HG03066 (cell line): ENCODE measurements at regions not wholly inside any gene's neighbourhood (a gene's known extent, or its start where the extent isn't known, plus 50 kb on each side); places are given as distances from the start of the nearest gene placed in this dataset.

Experiments
- ATAC-seq: cut with Tn5 transposase; IDR thresholded peaks from one replicate; pipeline ENCODE4 v1.9.1; 2021; ENCODE audit warnings: low read depth; ENCODE audit not compliant: unreplicated experiment

DNA sequence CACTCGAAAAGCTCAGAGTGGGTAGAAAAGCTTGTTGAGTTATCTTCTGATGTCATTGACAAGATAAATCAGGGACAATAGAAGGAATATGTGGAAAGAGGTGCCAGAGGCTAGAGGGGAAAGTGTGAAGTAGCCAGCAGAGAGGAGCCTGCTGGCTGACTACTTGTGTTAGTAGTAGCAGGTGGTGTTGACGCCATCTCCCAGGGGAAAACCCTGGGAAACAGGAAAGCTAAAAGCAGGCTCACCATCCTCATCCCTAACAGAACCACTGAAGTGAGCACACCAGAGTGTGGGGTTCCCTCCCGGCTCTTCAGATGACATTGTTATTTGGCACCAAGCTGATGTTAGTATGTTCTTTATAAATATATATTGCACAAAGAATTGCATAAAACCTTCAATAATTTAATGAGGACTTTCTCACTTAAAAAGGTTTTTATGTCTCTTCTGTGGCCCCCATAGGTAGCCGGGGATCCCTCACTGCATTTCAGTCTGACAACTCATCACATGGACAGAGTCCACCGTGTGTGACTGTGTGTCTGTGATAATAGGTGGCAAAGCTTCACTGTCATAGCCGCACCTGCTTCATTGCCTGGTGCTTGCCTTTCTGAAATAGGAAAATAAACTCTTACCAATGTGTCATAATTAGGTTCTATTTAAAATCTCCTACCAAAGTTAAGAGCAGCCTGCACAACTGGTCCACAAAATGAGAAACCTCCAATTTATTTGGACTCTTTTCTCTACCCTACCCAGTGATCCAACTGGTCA is 63.2 kb upstream of the TOP3B start:
- no peak for ATAC-seq

DNA sequence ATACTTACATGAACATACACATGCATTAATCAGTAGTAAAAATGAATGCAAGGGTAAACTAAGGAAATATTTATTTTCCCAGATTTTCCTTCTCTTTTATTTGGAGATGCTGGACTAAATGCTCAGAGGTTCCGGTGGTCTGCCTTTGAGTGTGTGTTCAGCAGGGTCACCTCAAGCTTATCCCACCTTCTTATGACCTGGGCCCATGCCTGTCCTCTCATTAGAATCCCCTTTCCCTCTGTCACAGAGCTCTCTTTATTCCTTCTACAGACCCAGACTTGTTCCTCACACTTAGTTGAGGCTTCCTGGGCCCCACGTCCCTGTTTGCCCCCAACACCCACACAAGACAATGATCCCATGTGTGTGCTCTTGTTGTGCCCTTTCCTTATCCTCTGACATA is 61.6 kb upstream of the TOP3B start:
- ATAC-seq: no peak

DNA sequence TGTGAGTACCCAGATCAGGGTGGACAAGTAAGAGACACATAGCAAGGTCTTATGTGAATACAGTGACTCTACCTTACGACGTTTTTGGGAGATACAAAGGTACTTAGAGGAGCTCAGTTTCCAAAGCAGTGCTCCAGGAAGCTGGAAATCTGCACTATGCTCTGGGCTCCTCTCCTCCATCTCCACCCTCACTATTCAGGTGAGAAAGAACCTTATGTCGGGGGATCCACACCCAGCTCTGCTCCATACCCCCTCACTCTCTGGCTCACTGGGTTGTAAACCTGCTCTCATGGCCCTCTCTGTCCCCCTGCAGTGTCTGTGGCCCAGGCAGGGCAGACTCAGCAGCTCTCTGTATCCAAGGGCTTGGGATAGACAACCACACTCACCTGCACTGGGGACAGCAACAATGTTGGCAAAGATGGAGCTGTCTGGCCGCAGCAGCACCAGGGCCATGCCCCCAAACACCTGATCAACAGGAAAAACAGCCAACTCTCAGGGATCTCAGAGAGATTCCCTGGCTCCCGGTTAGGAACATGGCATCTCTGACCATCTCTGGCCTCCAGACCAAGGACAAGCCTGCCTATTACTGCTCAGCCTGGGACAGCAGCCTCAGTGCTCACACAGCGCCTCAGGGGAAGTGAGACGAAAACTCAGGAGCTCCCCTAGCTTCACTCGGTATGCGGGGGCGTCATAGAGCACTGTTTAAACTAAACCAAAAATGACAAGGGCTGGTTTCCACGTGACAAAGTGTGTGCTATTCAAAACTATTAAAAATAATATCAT is 60.9 kb upstream of the TOP3B start:
- ATAC-seq: no peak

- no peak for ATAC-seq
Observed at GRCh38 chr22:22042599-22043295, 60.2 kb upstream of the TOP3B start.

DNA sequence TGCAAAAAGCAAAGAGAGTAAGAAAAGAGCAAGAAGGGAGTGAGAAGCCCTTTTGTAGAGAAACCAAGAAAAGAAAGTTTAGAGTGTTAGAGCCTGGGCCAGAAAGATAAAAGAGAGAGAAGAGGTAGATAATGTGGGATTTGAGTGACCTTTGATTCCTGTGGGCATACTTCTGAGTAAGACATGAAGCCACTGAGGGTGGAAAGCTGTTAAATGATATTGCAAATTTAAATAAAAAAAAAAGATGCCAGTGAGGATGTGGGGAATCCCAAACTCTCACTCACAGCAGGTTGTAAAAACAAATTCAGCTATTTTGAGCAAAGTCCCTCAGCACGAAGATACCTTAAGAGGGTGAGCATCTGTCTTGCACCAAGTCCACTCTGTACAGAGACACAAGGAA is 59.4 kb upstream of the TOP3B start:
- no peak for ATAC-seq

GRCh38 chr22:22040908-22041307 is 58.3 kb upstream of the TOP3B start:
- ATAC-seq: no peak

- ATAC-seq: no peak
Observed at GRCh38 chr22:22040472-22040871, 57.9 kb upstream of the TOP3B start.

GRCh38 chr22:22039286-22040074 is 56.9 kb upstream of the TOP3B start:
- no peak for ATAC-seq

DNA sequence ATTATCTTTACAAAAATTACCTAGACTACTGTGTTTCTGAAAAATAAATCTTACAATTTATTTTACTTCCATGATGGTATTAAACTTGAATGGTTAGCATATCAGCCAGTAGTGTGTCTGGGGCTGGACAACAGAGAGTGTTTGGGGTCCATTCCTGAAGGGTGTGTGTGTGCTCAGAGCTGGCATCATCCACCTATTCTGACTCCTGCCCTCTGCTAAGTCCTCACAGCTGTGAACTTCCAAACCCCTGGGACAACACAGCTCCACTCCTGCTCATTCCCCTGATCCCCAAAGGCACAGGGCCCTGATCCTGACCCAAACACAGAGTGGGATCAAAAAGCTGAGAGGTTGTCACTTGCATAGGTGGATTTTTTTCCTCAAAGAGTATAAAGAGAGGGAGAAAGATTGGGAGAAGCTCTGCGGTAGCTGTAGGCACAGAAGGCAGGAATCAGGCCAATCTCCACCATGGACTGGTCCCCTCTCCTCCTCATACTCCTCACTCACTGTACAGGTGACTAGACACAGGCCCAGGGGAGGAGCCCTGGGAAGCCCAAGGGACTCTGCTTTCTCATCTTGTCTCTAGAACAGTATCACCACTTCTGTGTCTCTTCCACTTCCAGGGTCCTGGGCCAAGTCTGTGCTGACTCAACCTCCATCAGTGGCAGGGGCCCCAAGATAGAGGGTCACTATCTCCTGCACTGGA is 55.7 kb upstream of the TOP3B start:
- no peak for ATAC-seq

- no peak for ATAC-seq
Observed at GRCh38 chr22:22037740-22038139, 55.2 kb upstream of the TOP3B start.

- no peak for ATAC-seq
Observed at GRCh38 chr22:22037229-22037628, 54.6 kb upstream of the TOP3B start.

- no peak for ATAC-seq
Observed at GRCh38 chr22:22036588-22036987, 54.0 kb upstream of the TOP3B start.

DNA sequence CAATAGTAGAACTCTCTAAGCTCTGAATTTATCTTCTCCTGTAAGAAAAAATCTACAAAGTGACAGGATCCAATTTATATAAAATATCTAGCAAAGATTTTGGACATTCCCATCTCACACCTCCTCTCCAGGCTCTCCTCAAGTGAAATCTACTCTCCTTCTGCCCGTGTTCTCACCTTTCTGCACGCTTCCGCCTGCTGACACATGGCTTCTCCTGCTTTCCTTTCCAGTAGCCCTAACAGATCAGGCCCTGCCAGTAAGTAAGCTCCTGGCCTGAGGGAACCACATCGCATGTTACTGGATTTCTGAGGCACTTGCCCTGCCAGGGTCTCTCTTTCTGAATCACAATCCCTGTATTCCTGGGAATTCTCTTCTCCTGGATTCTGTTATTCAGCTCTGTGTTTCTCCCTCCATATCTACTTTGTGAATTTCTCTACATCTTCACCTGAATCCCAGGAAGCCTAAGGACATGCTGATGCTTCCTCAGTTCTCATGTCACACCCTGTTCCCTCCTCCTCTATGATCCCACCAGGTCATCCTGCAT is 53.3 kb upstream of the TOP3B start:
- no peak for ATAC-seq

DNA sequence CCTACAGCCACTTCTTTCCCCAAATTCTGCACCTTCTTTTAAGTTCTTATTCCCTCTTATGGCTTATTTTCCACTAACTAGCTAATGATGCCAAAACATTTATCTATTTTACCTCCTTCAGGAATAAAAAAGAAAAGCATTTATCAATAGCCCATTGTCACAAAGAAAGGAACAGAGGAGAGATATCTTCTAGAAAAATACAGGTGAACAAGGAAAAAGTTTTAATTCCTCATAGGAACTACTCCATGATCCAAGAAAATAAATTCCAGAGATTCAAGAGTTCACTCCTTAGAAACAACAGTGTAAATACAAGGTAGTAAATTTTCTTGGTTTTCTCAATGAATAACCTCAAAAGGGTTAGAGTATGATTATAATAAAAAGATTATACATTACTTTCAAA is 52.6 kb upstream of the TOP3B start:
- ATAC-seq: no peak

DNA sequence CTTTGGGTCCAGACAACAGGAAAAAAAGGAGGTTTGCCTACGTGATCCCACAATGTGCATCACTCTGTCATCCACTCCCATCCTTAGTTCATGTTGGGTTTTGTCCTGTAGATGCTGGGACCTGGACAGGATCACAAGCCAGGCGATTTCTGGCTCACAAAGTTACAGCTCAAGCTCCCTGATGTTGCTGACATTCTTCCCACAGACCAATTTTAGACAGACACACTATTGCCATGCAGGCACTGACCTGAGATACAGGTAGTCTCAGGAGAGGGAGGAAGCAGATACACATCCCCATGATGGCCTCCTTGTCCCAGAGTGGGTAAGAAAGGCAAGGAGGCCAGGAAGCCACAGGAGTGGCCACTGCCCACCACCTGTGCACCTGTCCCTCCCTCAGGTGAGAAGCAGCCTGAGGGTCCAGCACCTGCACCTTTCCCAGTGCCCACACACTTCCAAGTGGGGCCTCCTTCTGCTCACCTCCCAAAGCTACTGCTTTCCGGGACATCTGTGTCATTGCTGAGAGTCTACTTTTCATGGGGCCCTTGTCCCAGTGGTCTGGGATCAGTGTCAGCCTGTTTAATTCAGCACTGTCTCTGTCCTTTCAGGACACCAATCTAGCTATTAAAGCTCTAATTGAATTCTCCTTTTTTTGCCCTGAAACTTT is 52.0 kb upstream of the TOP3B start:
- no peak for ATAC-seq

DNA sequence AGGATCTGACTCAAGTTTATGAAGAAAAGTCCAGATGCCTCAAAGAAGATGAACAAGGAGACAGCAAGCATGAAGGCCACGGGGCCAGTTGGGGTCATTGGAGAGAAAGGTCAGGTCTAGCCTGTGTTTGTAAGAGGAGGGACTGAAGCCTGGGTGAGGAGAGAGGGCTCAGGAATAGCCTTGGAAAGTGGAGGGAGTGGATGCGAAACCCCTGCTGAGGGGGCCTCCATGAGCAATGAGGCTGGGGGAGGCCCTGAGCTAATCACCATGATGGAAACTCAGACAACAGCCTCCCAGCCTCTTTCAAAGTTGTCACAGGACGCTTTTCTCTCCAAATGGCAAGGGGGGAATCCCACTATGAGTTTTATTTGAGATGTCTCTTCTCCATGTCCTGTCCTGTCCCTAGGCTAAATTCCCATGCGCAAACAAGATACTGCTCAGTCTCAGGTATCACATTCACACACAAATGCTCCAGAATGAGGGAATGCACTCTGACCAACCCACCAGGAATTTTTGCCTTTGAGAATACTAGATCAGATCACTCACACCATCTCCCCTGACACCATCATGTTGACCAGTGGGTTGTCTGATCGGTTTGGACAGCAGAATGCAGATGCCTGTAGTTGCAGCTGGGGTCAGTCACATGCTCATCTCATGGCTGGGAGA is 51.3 kb upstream of the TOP3B start:
- no peak for ATAC-seq

GRCh38 chr22:22032906-22033802 is 50.6 kb upstream of the TOP3B start:
- no peak for ATAC-seq
